ENCODE measurements at regions not wholly inside any gene's neighbourhood (a gene's known extent, or its start where the extent isn't known, plus 50 kb on each side); places are given as distances from the start of the nearest gene placed in this dataset.

GRCh38 chr5:87803352-87803751 lies 390.6 kb upstream of the CCNH start:
- H3K4me3 ChIP-seq (ENCODE audit: low read depth, low read length) = no peak overlapping the region
- no peak for DNase-seq (ENCODE audit: low read depth)

GRCh38 chr5:87791869-87792268 lies 379.1 kb upstream of the CCNH start:
- no peak overlapping the region for H3K4me3 ChIP-seq (ENCODE audit: low read depth, low read length)
- no peak for TF ChIP-seq CTCF (IDR thresholded peaks at IDR 0.05; ENCODE audit: low read depth, low read length)
- no peak for TF ChIP-seq POLR2A (IDR thresholded peaks at IDR 0.05; ENCODE audit: extremely low read depth, insufficient read length)
- no peak for TF ChIP-seq MYC (IDR thresholded peaks at IDR 0.05; ENCODE audit: low read depth, low read length)
- no peak for TF ChIP-seq MAX (IDR thresholded peaks at IDR 0.05; ENCODE audit: low read depth, low read length)
- no peak for DNase-seq (ENCODE audit: low read depth)

More at GRCh38 chr5:87803352-87803751, 390.6 kb upstream of the CCNH start:
- TF ChIP-seq MYC (IDR thresholded peaks at IDR 0.05; ENCODE audit: low read depth, low read length) (no peak), MAX (IDR thresholded peaks at IDR 0.05; ENCODE audit: low read depth, low read length) (no peak), POLR2A (IDR thresholded peaks at IDR 0.05; ENCODE audit: extremely low read depth, insufficient read length) (no peak), CTCF (IDR thresholded peaks at IDR 0.05; ENCODE audit: low read depth, low read length) (no peak)

- TF ChIP-seq POLR2A (IDR thresholded peaks at IDR 0.05; ENCODE audit: extremely low read depth, insufficient read length) = no peak
- no peak for TF ChIP-seq CTCF (IDR thresholded peaks at IDR 0.05; ENCODE audit: low read depth, low read length)
- no peak for TF ChIP-seq MYC (IDR thresholded peaks at IDR 0.05; ENCODE audit: low read depth, low read length)
- no peak for TF ChIP-seq MAX (IDR thresholded peaks at IDR 0.05; ENCODE audit: low read depth, low read length)
- DNase-seq (ENCODE audit: low read depth) = no peak
- H3K4me3 ChIP-seq (ENCODE audit: low read depth, low read length) = no peak overlapping the region
These were observed 375.7 kb upstream of the CCNH start for GRCh38 chr5:87788416-87788815.

GRCh38 chr5:87787625-87788256 lies 375.0 kb upstream of the CCNH start:
- no peak for TF ChIP-seq MYC (IDR thresholded peaks at IDR 0.05; ENCODE audit: low read depth, low read length)
- no peak for TF ChIP-seq POLR2A (IDR thresholded peaks at IDR 0.05; ENCODE audit: extremely low read depth, insufficient read length)
- no peak for TF ChIP-seq MAX (IDR thresholded peaks at IDR 0.05; ENCODE audit: low read depth, low read length)
- no peak for TF ChIP-seq CTCF (IDR thresholded peaks at IDR 0.05; ENCODE audit: low read depth, low read length)
- DNase-seq (ENCODE audit: low read depth) = no peak
- H3K4me3 ChIP-seq (ENCODE audit: low read depth, low read length) = no peak overlapping the region

GRCh38 chr5:87787086-87787485 lies 374.4 kb upstream of the CCNH start:
- H3K4me3 ChIP-seq (ENCODE audit: low read depth, low read length) = no peak overlapping the region
- TF ChIP-seq MAX (IDR thresholded peaks at IDR 0.05; ENCODE audit: low read depth, low read length) = no peak
- TF ChIP-seq CTCF (IDR thresholded peaks at IDR 0.05; ENCODE audit: low read depth, low read length) = no peak
- no peak for DNase-seq (ENCODE audit: low read depth)
